Trophoblast cell (in vitro differentiated cells and primary cell): ENCODE measurements at regions not wholly inside any gene's neighbourhood (a gene's known extent, or its start where the extent isn't known, plus 50 kb on each side); places are given as distances from the start of the nearest gene placed in this dataset.

Source experiments
- DNase-seq, 2 donors: peaks; one replicate each; pipeline ENCODE4 v3.0.0-alpha.2; 2016
- H2AFZ ChIP-seq: 2 replicates; pipeline ENCODE4 v1.6.1; 2013; ENCODE audit warnings: low read length, moderate library complexity, mild to moderate bottlenecking; ENCODE audit not compliant: insufficient read depth, poor library complexity
- H2AK5ac ChIP-seq: 2 replicates; pipeline ENCODE4 v1.6.1; 2013; ENCODE audit warnings: mild to moderate bottlenecking, low read length
- H2BK120ac ChIP-seq: 2 replicates; pipeline ENCODE4 v1.6.1; 2013; ENCODE audit warnings: low read length, mild to moderate bottlenecking, moderate library complexity; ENCODE audit not compliant: insufficient read depth, poor library complexity
- H2BK12ac ChIP-seq: 2 replicates; pipeline ENCODE4 v1.6.1; 2013; ENCODE audit warnings: mild to moderate bottlenecking, low read length, moderate library complexity
- H2BK5ac ChIP-seq: 2 replicates; pipeline ENCODE4 v1.6.1; 2013; ENCODE audit warnings: low read length, low read depth, moderate library complexity, mild to moderate bottlenecking; ENCODE audit not compliant: poor library complexity
- H3K14ac ChIP-seq: 2 replicates; pipeline ENCODE4 v1.6.1; 2013; ENCODE audit warnings: mild to moderate bottlenecking, low read length
- H3K18ac ChIP-seq: 2 replicates; pipeline ENCODE4 v1.6.1; 2013; ENCODE audit warnings: mild to moderate bottlenecking, low read length
- H3K23ac ChIP-seq: 2 replicates; pipeline ENCODE4 v1.6.1; 2013; ENCODE audit warnings: low read length
- H3K27ac ChIP-seq: 2 replicates; pipeline ENCODE4 v1.5.1; 2013; ENCODE audit warnings: low read depth, mild to moderate bottlenecking, inconsistent platforms, low read length, moderate library complexity
- H3K27me3 ChIP-seq: 2 replicates; pipeline ENCODE4 v1.6.1; 2013; ENCODE audit warnings: inconsistent platforms, mild to moderate bottlenecking, low read length, moderate library complexity; ENCODE audit not compliant: insufficient read depth
- H3K36me3 ChIP-seq, 2 experiments: 1 replicate in 1 of 2; 2 replicates in 1 of 2; pipeline ENCODE4 v1.6.1; 2013; ENCODE audit warnings: low read length in 2 of 2, mild to moderate bottlenecking in 2 of 2, moderate library complexity in 1 of 2; ENCODE audit not compliant: insufficient read depth in 2 of 2, control insufficient read depth in 1 of 2
- H3K4ac ChIP-seq: 2 replicates; pipeline ENCODE4 v1.6.1; 2013; ENCODE audit warnings: low read depth, mild to moderate bottlenecking, low read length, moderate library complexity
- H3K4me1 ChIP-seq, 2 experiments: 1 replicate in 1 of 2; 2 replicates in 1 of 2; pipeline ENCODE4 v1.6.1; 2013; ENCODE audit warnings: low read length in 2 of 2, mild to moderate bottlenecking in 2 of 2, moderate library complexity in 1 of 2; ENCODE audit not compliant: insufficient read depth in 2 of 2, control insufficient read depth in 1 of 2
- H3K4me2 ChIP-seq: 2 replicates; pipeline ENCODE4 v1.6.1; 2013; ENCODE audit warnings: inconsistent platforms, mild to moderate bottlenecking, low read length, moderate library complexity
- H3K4me3 ChIP-seq: 2 replicates; pipeline ENCODE4 v1.5.1; 2013; ENCODE audit warnings: mild to moderate bottlenecking, low read depth, low read length, inconsistent platforms
- H3K79me1 ChIP-seq: one replicate; pipeline ENCODE4 v1.6.1; 2013; ENCODE audit warnings: low read length
- H3K79me2 ChIP-seq: 2 replicates; pipeline ENCODE4 v1.6.1; 2013; ENCODE audit warnings: low read length, mild to moderate bottlenecking; ENCODE audit not compliant: control insufficient read depth, insufficient read depth, poor library complexity
- H3K9ac ChIP-seq: 2 replicates; pipeline ENCODE4 v1.6.1; 2013; ENCODE audit warnings: mild to moderate bottlenecking, low read length
- H3K9me3 ChIP-seq: 2 replicates; pipeline ENCODE4 v1.6.1; 2013; ENCODE audit warnings: low read depth, mild to moderate bottlenecking, control low read depth, inconsistent platforms, low read length; ENCODE audit not compliant: insufficient read depth
- H4K12ac ChIP-seq: 2 replicates; pipeline ENCODE4 v1.6.1; 2013; ENCODE audit warnings: low read depth, mild to moderate bottlenecking, low read length, moderate library complexity
- H4K8ac ChIP-seq: 2 replicates; pipeline ENCODE4 v1.6.1; 2013; ENCODE audit warnings: low read depth, mild to moderate bottlenecking, low read length, moderate library complexity
- H4K91ac ChIP-seq: one replicate; pipeline ENCODE4 v1.6.1; 2013; ENCODE audit warnings: low read depth, mild to moderate bottlenecking, low read length, moderate library complexity
- WGBS: extraction: QIAGEN DNeasy Blood & Tissue Kit; methylation state at CpG from one replicate; pipeline ENCODE4 v1.1.7; 2013; ENCODE audit warnings: missing lambda C conversion rate; ENCODE audit not compliant: insufficient read length, insufficient coverage; ENCODE audit errors: extremely low coverage; 5-methylcytosine and 5-hydroxymethylcytosine counted together

DNA sequence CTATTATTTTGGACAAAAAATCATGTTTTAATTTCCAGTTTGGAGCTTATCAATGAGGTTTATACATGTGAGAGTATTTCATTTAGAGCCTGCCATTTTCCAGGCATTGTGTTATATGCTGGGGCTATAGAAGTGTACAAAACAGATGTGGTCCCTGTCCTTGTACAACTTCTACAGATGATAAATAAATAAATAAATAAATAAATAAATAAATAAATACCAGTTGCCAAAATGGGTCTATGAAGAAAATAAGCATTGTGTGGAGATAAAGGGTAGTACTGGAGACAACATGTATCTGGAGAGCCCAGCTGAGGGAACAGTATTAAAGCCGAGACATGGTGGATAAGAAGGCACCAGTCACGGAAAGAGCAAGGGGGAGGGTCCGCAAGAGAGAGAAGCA lies 210.0 kb downstream of the SS18 start:
- Histone ChIP-seq H3K9me3 (no peaks in the 10 kb centered on the region), H3K27ac (no peak overlapping the region), H3K79me2 (no peaks in the 10 kb centered on the region), H3K4me1 (peaks cover 0 to 2% of the 10 kb centered on the region in 2 experiments), H3K18ac (no peak overlapping the region), H3K23ac (no peak overlapping the region), H4K91ac (no peak overlapping the region), H3K14ac (no peak overlapping the region), H3K27me3 (no peaks in the 10 kb centered on the region), H2BK12ac (no peak overlapping the region), H2AK5ac (no peak overlapping the region), H3K4me2 (no peak overlapping the region), H2AFZ (no peak overlapping the region), H3K79me1 (peaks cover 3% of the 10 kb centered on the region), H3K36me3 (no peaks in the 10 kb centered on the region), H4K8ac (no peak overlapping the region), H2BK5ac (no peak overlapping the region), H3K9ac (no peak overlapping the region), H4K12ac (no peak overlapping the region), H2BK120ac (no peak overlapping the region), H3K4ac (no peak overlapping the region), H3K4me3 (no peak overlapping the region)
- WGBS, result no CpG with 5 or more reads among the region's 3 CpGs
- DNase-seq, result no peak

DNA sequence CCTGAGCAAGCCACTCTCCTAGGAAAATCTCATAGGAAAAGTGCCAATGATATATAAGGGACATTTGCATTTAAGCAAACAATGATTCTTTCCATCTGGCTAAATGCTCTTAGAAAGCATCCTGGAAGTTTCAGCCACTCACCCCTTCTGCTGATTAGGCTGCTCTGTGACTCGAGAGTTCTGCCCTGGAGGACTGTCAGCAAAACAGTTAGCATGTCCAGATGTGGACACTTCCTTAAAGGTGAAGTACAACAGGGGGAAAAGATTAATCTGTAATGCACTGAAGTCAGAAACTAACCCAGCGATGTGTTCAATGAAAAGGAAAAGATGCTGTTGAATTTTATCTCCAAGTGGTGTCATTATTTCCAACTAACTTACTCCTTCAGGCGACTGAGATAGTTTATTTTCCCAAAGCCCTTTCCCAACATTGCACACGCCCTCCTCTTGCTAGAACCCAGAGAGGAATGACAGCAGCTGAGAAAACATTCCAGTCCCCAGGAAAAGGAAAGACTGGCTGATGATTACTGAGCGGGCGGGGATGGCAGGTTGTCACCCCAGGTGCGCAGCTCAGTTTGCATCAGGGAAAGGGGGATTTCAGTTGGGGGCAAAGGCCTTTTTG lies 214.0 kb downstream of the SS18 start:
- DNase-seq, result peak in 1 of 2 donors; percentile 33
- no peaks in the 10 kb centered on the region for H3K9me3 ChIP-seq
- no peak overlapping the region for H2BK120ac ChIP-seq
- H3K79me1 ChIP-seq, result peaks cover 4% of the 10 kb centered on the region
- H3K36me3 ChIP-seq, result no peaks in the 10 kb centered on the region
- H2AK5ac ChIP-seq, result no peak overlapping the region
- H4K8ac ChIP-seq, result no peak overlapping the region
- no peaks in the 10 kb centered on the region for H3K79me2 ChIP-seq
- H4K91ac ChIP-seq, result no peak overlapping the region
- H3K18ac ChIP-seq, result no peak overlapping the region
- H3K27ac ChIP-seq, result no peak overlapping the region
- no peak overlapping the region for H2BK12ac ChIP-seq
- no peak overlapping the region for H3K9ac ChIP-seq
- no peak overlapping the region for H3K14ac ChIP-seq
- H3K4me3 ChIP-seq, result no peak overlapping the region
- H3K4ac ChIP-seq, result no peak overlapping the region
- no peak overlapping the region for H2BK5ac ChIP-seq
- H3K23ac ChIP-seq, result no peak overlapping the region
- H3K4me1 ChIP-seq, result peaks cover 0 to 5% of the 10 kb centered on the region in 2 experiments
- H3K4me2 ChIP-seq, result no peak overlapping the region
- H3K27me3 ChIP-seq, result no peaks in the 10 kb centered on the region
- no peak overlapping the region for H4K12ac ChIP-seq
- no peak overlapping the region for H2AFZ ChIP-seq
- no CpG with 5 or more reads among the region's 7 CpGs for WGBS

DNA sequence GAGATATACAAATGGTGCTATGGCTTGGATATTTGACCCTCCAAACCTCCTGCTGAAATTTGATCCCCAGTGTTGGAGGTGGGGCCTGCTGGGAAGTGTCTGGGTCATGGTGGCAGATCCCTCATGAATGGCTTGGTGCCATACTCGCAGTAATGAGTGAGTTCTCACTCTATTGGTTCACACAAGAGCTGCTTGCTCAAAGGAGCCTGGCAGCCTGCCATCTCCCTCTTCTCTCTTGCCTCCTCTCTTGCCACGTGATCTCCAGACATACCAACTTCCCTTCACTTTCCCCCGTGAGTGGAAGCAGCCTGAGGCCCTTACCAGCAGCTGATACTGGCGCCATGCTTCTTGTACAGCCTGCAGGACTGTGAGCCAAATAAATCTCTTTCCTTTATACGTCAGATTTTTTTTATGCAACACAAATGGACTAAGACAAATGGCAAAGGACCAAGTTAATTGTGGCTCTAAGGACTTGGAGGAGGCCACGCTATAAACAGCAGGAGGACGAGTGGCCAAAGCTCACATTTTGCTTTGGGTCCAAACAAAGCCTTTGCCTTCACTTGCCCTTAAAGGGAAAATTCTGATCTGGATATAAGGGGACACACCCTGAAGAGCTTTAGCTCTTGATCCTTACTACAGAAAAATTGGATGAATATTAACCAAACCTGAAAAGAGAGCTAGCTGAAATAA lies 214.7 kb downstream of the SS18 start:
- Histone ChIP-seq H2BK120ac (peak overlapping the region; percentile 10), H2BK5ac (no peak overlapping the region), H3K79me1 (peaks cover 4% of the 10 kb centered on the region), H2AK5ac (no peak overlapping the region), H3K4me2 (no peak overlapping the region), H3K14ac (no peak overlapping the region), H3K23ac (no peak overlapping the region), H3K4me3 (no peak overlapping the region), H3K4me1 (peaks cover 0 to 5% of the 10 kb centered on the region in 2 experiments), H3K27ac (no peak overlapping the region), H3K9ac (no peak overlapping the region), H3K27me3 (no peaks in the 10 kb centered on the region), H3K9me3 (no peaks in the 10 kb centered on the region), H4K8ac (no peak overlapping the region), H2AFZ (no peak overlapping the region), H4K91ac (peak overlapping the region; percentile 57), H3K36me3 (no peaks in the 10 kb centered on the region), H3K18ac (no peak overlapping the region), H2BK12ac (peak overlapping the region; percentile 1), H3K4ac (no peak overlapping the region), H4K12ac (no peak overlapping the region), H3K79me2 (no peaks in the 10 kb centered on the region)
- no CpG with 5 or more reads among the region's 7 CpGs for WGBS
- DNase-seq, result no peak

DNA sequence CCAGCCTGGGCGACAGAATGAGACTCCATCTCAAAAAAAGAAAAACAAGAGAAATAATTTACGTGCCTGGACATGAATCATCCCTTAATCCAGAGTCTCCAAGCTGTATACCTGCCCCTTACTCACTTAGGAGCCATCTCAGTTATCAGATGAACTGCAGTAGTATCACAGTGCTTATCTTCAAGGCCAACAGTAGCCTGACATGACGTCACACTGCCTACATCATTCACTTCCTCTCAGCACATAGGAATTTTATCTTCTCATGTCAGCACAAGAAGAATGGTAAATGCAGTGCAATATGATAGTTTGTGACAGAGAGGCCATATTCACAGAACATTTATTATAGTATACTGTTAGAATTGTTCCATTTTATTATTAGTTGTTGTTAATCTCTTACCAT lies 216.6 kb downstream of the SS18 start:
- H3K4me1 ChIP-seq, result peaks cover 0 to 5% of the 10 kb centered on the region in 2 experiments
- H3K18ac ChIP-seq, result no peak overlapping the region
- H2AK5ac ChIP-seq, result no peak overlapping the region
- DNase-seq, result peak; percentile 94 to 97
- no peak overlapping the region for H3K4me3 ChIP-seq
- H3K79me1 ChIP-seq, result peaks cover 4% of the 10 kb centered on the region
- H4K8ac ChIP-seq, result no peak overlapping the region
- H2AFZ ChIP-seq, result no peak overlapping the region
- H3K23ac ChIP-seq, result no peak overlapping the region
- H4K12ac ChIP-seq, result no peak overlapping the region
- H3K4ac ChIP-seq, result no peak overlapping the region
- no peaks in the 10 kb centered on the region for H3K9me3 ChIP-seq
- H2BK5ac ChIP-seq, result no peak overlapping the region
- H3K36me3 ChIP-seq, result no peaks in the 10 kb centered on the region
- no peak overlapping the region for H3K4me2 ChIP-seq
- no peak overlapping the region for H3K14ac ChIP-seq
- no peak overlapping the region for H2BK12ac ChIP-seq
- H3K27ac ChIP-seq, result no peak overlapping the region
- H3K27me3 ChIP-seq, result no peaks in the 10 kb centered on the region
- no peaks in the 10 kb centered on the region for H3K79me2 ChIP-seq
- no peak overlapping the region for H4K91ac ChIP-seq
- no peak overlapping the region for H3K9ac ChIP-seq
- no CpG with 5 or more reads among the region's 3 CpGs for WGBS
- no peak overlapping the region for H2BK120ac ChIP-seq
